Panc1 (cell line): ENCODE measurements at regions not wholly inside any gene's neighbourhood (a gene's known extent, or its start where the extent isn't known, plus 50 kb on each side); places are given as distances from the start of the nearest gene placed in this dataset.

Experiments used
- ATAC-seq: fragments of 200-7000 bp; cut with Tn5 transposase; 2 replicates; pipeline ENCODE4 v1.9.1; 2020; ENCODE audit warnings: mild to moderate bottlenecking, moderate library complexity
- BruUV-seq: library from RNA; stranded (reverse); fragments of 400-500 nt; replicated peaks from 2 replicates; lab custom pipeline; 2021; lab: Mats Ljungman, UMichigan
- CTCF ChIA-PET: fragments of 300-600 bp; sonication (Branson Sonifier 250); formaldehyde crosslinking; loops from one replicate; lab custom pipeline; 2022; ENCODE audit warnings: antibody characterized with exemption; lab: Charles Lee
- POLR2A ChIA-PET: fragments of 300-600 bp; sonication (Branson Sonifier 250); formaldehyde crosslinking; loops from one replicate; lab custom pipeline; 2022; ENCODE audit warnings: antibody characterized with exemption; lab: Charles Lee
- DNase-seq: peaks from one replicate; pipeline ENCODE4 v3.0.0-alpha.2; 2010; ENCODE audit warnings: low read depth, low spot score
- H3K27ac ChIP-seq: 2 replicates; pipeline ENCODE4 v1.5.1; 2011; ENCODE audit warnings: mild to moderate bottlenecking, low read length, inconsistent platforms
- H3K27me3 ChIP-seq: fragments of 200-500 bp; sonication (Bioruptor generic); 2 replicates; pipeline ENCODE4 v1.6.0; 2014; ENCODE audit warnings: low read length, inconsistent platforms; ENCODE audit not compliant: control insufficient read depth, insufficient read depth
- H3K36me3 ChIP-seq: fragments of 200-500 bp; sonication (Bioruptor generic); 2 replicates; pipeline ENCODE4 v1.5.1; 2014; ENCODE audit warnings: inconsistent platforms, mild to moderate bottlenecking, low read length, moderate library complexity; ENCODE audit not compliant: control insufficient read depth, insufficient read depth
- H3K4me1 ChIP-seq: 2 replicates; pipeline ENCODE4 v1.5.1; 2011; ENCODE audit warnings: inconsistent platforms, mild to moderate bottlenecking, low read length, moderate library complexity; ENCODE audit not compliant: control insufficient read depth, insufficient read depth
- H3K4me3 ChIP-seq, 2 experiments: 2 replicates each; pipeline ENCODE4 v1.5.1; 2011 to 2012; ENCODE audit warnings: low read depth in 2 of 2, low read length in 2 of 2, mild to moderate bottlenecking in 2 of 2, inconsistent platforms in 1 of 2, moderate library complexity in 1 of 2
- H3K9me3 ChIP-seq: fragments of 200-500 bp; sonication (Bioruptor generic); 2 replicates; pipeline ENCODE4 v1.5.1; 2014; ENCODE audit warnings: low read depth, mild to moderate bottlenecking, inconsistent platforms, low read length, moderate library complexity; ENCODE audit not compliant: control insufficient read depth, insufficient read depth
- POLR2AphosphoS5 ChIP-seq: IDR thresholded peaks from 2 replicates; pipeline ENCODE4 v1.6.1; 2012; ENCODE audit warnings: mild to moderate bottlenecking, low read depth, low read length, moderate library complexity
- SIN3A ChIP-seq: IDR thresholded peaks from 2 replicates; pipeline ENCODE4 v1.6.1; 2012; ENCODE audit warnings: low read depth, mild to moderate bottlenecking, low read length, moderate library complexity, borderline replicate concordance; ENCODE audit not compliant: insufficient read depth
- TCF7L2 ChIP-seq: IDR thresholded peaks from 2 replicates; pipeline ENCODE4 v1.6.1; 2011; ENCODE audit warnings: mild to moderate bottlenecking, low read depth, low read length, inconsistent platforms
- in situ Hi-C: cut with HindIII; loops from 2 replicates; pipeline ENCODE4 v1.10.0; 2016; ENCODE audit warnings: low sequenced_read_pairs, low pct_unique_long_range_greater_than_20kb
- intact Hi-C: fragments of 100-400 bp; cut with micrococcal nuclease; formaldehyde crosslinking; loops from one replicate; pipeline ENCODE4 v1.10.0; 2022; ENCODE audit not compliant: unreplicated experiment
- TF ChIP-seq, protein P1 (sequence below): fragments of 450-650 bp; IDR thresholded peaks from 2 replicates; pipeline ENCODE4 v1.5.1; 2017; ENCODE audit warnings: mild to moderate bottlenecking
- TF ChIP-seq, protein P2 (sequence below), 2 experiments: IDR thresholded peaks; 2 replicates each; pipeline ENCODE4 v1.6.1; 2011 to 2012; ENCODE audit warnings: low read depth in 2 of 2, control low read depth in 1 of 2, low read length in 1 of 2, mild to moderate bottlenecking in 1 of 2, moderate library complexity in 1 of 2; ENCODE audit not compliant: insufficient read depth in 1 of 2

GRCh38 chr10:59020502-59020901 is 155.9 kb upstream of the PHYHIPL start:
- intact Hi-C loops (no loop called here), in situ Hi-C loops (no loop called here)
- H3K9me3 ChIP-seq, result no peaks in the 10 kb centered on the region
- no peaks in the 10 kb centered on the region for H3K27me3 ChIP-seq
- ChIA-PET POLR2A (no interaction called here), CTCF (no interaction called here)
- no peaks in the 10 kb centered on the region for H3K4me1 ChIP-seq
- no peak overlapping the region for H3K27ac ChIP-seq
- H3K36me3 ChIP-seq, result no peaks in the 10 kb centered on the region
- ATAC-seq (no peak), DNase-seq (no peak)
- no peak for TF ChIP-seq SIN3A
- no peak for TF ChIP-seq POLR2AphosphoS5
- TF ChIP-seq, protein P1, sequence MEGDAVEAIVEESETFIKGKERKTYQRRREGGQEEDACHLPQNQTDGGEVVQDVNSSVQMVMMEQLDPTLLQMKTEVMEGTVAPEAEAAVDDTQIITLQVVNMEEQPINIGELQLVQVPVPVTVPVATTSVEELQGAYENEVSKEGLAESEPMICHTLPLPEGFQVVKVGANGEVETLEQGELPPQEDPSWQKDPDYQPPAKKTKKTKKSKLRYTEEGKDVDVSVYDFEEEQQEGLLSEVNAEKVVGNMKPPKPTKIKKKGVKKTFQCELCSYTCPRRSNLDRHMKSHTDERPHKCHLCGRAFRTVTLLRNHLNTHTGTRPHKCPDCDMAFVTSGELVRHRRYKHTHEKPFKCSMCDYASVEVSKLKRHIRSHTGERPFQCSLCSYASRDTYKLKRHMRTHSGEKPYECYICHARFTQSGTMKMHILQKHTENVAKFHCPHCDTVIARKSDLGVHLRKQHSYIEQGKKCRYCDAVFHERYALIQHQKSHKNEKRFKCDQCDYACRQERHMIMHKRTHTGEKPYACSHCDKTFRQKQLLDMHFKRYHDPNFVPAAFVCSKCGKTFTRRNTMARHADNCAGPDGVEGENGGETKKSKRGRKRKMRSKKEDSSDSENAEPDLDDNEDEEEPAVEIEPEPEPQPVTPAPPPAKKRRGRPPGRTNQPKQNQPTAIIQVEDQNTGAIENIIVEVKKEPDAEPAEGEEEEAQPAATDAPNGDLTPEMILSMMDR, result no peak
- no peak for TF ChIP-seq TCF7L2
- TF ChIP-seq, protein P2, sequence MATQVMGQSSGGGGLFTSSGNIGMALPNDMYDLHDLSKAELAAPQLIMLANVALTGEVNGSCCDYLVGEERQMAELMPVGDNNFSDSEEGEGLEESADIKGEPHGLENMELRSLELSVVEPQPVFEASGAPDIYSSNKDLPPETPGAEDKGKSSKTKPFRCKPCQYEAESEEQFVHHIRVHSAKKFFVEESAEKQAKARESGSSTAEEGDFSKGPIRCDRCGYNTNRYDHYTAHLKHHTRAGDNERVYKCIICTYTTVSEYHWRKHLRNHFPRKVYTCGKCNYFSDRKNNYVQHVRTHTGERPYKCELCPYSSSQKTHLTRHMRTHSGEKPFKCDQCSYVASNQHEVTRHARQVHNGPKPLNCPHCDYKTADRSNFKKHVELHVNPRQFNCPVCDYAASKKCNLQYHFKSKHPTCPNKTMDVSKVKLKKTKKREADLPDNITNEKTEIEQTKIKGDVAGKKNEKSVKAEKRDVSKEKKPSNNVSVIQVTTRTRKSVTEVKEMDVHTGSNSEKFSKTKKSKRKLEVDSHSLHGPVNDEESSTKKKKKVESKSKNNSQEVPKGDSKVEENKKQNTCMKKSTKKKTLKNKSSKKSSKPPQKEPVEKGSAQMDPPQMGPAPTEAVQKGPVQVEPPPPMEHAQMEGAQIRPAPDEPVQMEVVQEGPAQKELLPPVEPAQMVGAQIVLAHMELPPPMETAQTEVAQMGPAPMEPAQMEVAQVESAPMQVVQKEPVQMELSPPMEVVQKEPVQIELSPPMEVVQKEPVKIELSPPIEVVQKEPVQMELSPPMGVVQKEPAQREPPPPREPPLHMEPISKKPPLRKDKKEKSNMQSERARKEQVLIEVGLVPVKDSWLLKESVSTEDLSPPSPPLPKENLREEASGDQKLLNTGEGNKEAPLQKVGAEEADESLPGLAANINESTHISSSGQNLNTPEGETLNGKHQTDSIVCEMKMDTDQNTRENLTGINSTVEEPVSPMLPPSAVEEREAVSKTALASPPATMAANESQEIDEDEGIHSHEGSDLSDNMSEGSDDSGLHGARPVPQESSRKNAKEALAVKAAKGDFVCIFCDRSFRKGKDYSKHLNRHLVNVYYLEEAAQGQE (IDR thresholded peaks at IDR 0.05; ENCODE audit: insufficient read depth in 1 of 2, low read depth in 2 of 2, low read length in 1 of 2), result no peak
- no peak overlapping the region for H3K4me3 ChIP-seq
- no TSS peak for BruUV-seq

- no peak overlapping the region for H3K27ac ChIP-seq
- H3K9me3 ChIP-seq, result no peaks in the 10 kb centered on the region
- intact Hi-C loops, result no loop called here
- BruUV-seq, result no TSS peak
- DNase-seq, result no peak
- no peak for ATAC-seq
- H3K36me3 ChIP-seq, result no peaks in the 10 kb centered on the region
- ChIA-PET POLR2A (no interaction called here), CTCF (no interaction called here)
- H3K4me1 ChIP-seq, result no peaks in the 10 kb centered on the region
- TF ChIP-seq SIN3A, result no peak
- no peak for TF ChIP-seq POLR2AphosphoS5
- TF ChIP-seq, protein P1, result no peak
- no peak for TF ChIP-seq TCF7L2
- TF ChIP-seq, protein P2 (IDR thresholded peaks at IDR 0.05; ENCODE audit: insufficient read depth in 1 of 2, low read depth in 2 of 2, low read length in 1 of 2), result no peak
- H3K27me3 ChIP-seq, result no peaks in the 10 kb centered on the region
- in situ Hi-C loops, result no loop called here
- no peak overlapping the region for H3K4me3 ChIP-seq
Measured at GRCh38 chr10:59025981-59026765, 150.3 kb upstream of the PHYHIPL start.
